HFFc6 (cell line): ENCODE measurements at regions not wholly inside any gene's neighbourhood (a gene's known extent, or its start where the extent isn't known, plus 50 kb on each side); places are given as distances from the start of the nearest gene placed in this dataset.

Experiments
- DNase-seq: peaks from one replicate; pipeline ENCODE4 v3.0.0-alpha.2; 2018
- H3K27ac Mint-ChIP-seq: 2 replicates; pipeline ENCODE4 v1.8.0; 2020; ENCODE audit warnings: mild to moderate bottlenecking, mixed read lengths
- H3K27me3 Mint-ChIP-seq: 2 replicates; pipeline ENCODE4 v1.8.0; 2021; ENCODE audit warnings: mild to moderate bottlenecking, moderate library complexity, mixed read lengths; ENCODE audit not compliant: insufficient read depth
- H3K36me3 Mint-ChIP-seq: 2 replicates; pipeline ENCODE4 v1.8.0; 2021; ENCODE audit warnings: low read depth, mixed read lengths
- H3K4me1 Mint-ChIP-seq: 2 replicates; pipeline ENCODE4 v1.8.0; 2020; ENCODE audit warnings: low read depth, mixed read lengths
- H3K4me3 Mint-ChIP-seq: 2 replicates; pipeline ENCODE4 v1.8.0; 2020; ENCODE audit warnings: mild to moderate bottlenecking, moderate library complexity, mixed read lengths
- H3K9me3 Mint-ChIP-seq: 2 replicates; pipeline ENCODE4 v1.8.0; 2020; ENCODE audit warnings: mild to moderate bottlenecking, mixed read lengths
- TF ChIP-seq, protein P1 (sequence below): fragments of 200-600 bp; sonication (generic); IDR thresholded peaks from 2 replicates; pipeline ENCODE4 v1.5.0; 2021; ENCODE audit warnings: antibody characterized with exemption, mild to moderate bottlenecking

- no peaks in the 10 kb centered on the region for H3K36me3 Mint-ChIP-seq
- H3K9me3 Mint-ChIP-seq = peaks cover 22% of the 10 kb centered on the region
- no peaks in the 10 kb centered on the region for H3K4me1 Mint-ChIP-seq
- DNase-seq = no peak
- TF ChIP-seq, protein P1, sequence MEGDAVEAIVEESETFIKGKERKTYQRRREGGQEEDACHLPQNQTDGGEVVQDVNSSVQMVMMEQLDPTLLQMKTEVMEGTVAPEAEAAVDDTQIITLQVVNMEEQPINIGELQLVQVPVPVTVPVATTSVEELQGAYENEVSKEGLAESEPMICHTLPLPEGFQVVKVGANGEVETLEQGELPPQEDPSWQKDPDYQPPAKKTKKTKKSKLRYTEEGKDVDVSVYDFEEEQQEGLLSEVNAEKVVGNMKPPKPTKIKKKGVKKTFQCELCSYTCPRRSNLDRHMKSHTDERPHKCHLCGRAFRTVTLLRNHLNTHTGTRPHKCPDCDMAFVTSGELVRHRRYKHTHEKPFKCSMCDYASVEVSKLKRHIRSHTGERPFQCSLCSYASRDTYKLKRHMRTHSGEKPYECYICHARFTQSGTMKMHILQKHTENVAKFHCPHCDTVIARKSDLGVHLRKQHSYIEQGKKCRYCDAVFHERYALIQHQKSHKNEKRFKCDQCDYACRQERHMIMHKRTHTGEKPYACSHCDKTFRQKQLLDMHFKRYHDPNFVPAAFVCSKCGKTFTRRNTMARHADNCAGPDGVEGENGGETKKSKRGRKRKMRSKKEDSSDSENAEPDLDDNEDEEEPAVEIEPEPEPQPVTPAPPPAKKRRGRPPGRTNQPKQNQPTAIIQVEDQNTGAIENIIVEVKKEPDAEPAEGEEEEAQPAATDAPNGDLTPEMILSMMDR = no peak
- no peak overlapping the region for H3K4me3 Mint-ChIP-seq
- 0 out of 2 replicates have a peak, but pooled peaks cover 2% of the 10 kb centered on the region for H3K27me3 Mint-ChIP-seq
- H3K27ac Mint-ChIP-seq = no peak overlapping the region
Measured at GRCh38 chr7:68789597-68789996, 808.7 kb upstream of the AUTS2 start.

DNA sequence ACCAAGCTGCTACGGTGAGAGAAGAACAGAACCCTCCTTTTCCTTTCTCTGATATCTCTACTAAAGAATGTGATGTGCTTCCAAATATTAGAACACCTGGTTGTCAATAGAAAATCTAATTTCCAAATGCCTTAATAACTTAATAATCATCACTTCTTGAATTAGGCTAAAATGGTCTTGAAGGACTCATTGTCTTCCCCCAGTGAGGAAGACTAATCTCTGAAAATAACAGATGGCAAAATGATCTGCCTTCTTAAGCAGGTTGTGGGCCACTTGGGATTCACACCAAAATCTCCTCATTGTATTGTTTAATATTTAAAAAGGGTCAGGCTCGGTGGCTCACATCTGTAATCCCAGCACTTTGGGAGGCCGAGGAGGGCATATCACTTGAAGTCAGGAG lies 805.9 kb upstream of the AUTS2 start:
- 0 out of 2 replicates have a peak, but pooled peaks cover 2% of the 10 kb centered on the region for H3K27me3 Mint-ChIP-seq
- TF ChIP-seq, protein P1 = no peak
- no peaks in the 10 kb centered on the region for H3K4me1 Mint-ChIP-seq
- H3K27ac Mint-ChIP-seq = no peak overlapping the region
- H3K36me3 Mint-ChIP-seq = no peaks in the 10 kb centered on the region
- H3K4me3 Mint-ChIP-seq = no peak overlapping the region
- no peak for DNase-seq
- H3K9me3 Mint-ChIP-seq = peaks cover 26% of the 10 kb centered on the region

GRCh38 chr7:68793513-68793912 lies 804.8 kb upstream of the AUTS2 start:
- Mint-ChIP-seq H3K4me1 (no peaks in the 10 kb centered on the region), H3K9me3 (peaks cover 22% of the 10 kb centered on the region), H3K36me3 (no peaks in the 10 kb centered on the region), H3K27ac (no peak overlapping the region), H3K27me3 (no peaks in the 10 kb centered on the region), H3K4me3 (no peak overlapping the region)
- TF ChIP-seq, protein P1 = no peak
- no peak for DNase-seq

DNA sequence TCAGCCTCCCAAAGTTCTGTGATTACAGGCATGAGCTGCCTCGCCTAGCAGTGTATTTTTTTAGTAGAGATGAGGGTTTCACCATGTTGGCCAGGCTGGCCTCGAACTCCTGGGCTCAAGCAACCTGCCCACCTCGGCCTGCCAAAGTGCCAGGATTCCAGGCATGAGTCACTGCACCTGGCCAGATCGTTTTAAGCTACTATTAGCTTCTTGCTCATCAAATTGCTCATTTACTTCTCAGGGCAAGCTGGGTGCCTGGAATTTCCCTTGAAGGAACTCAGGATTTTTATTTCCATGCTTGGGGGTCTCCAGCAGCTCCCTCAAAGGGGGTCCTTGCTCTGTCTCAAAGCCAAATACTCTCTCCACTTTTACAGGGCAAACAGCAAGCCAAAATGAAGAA lies 798.0 kb upstream of the AUTS2 start:
- Mint-ChIP-seq H3K9me3 (peaks cover 18% of the 10 kb centered on the region), H3K4me1 (no peaks in the 10 kb centered on the region), H3K36me3 (no peaks in the 10 kb centered on the region), H3K4me3 (no peak overlapping the region), H3K27ac (no peak overlapping the region), H3K27me3 (no peaks in the 10 kb centered on the region)
- no peak for DNase-seq
- TF ChIP-seq, protein P1 = no peak

DNA sequence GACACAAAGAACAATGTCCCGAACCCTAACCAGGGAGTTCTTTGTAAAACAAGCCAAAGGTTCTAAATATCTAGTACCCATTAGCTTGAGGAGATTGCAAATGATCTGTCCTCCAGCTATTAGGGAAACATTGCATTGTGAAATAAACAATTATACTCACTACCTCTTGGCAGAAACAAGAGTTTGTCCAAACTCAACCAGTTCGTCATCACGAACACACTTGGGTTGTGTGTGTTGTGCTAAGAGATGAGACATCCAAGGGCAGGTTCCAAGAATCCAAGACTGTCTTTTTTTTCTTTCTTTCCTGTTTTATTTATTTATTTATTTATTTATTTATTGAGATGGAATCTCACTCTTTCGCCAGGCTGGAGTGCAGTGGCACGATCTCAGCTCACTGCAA lies 793.1 kb upstream of the AUTS2 start:
- Mint-ChIP-seq H3K4me3 (no peak overlapping the region), H3K27me3 (peaks cover 1% of the 10 kb centered on the region; the same call in 1 of the 2 replicates), H3K36me3 (no peaks in the 10 kb centered on the region; the same call in 1 of the 2 replicates), H3K9me3 (peaks cover 35% of the 10 kb centered on the region), H3K4me1 (no peaks in the 10 kb centered on the region), H3K27ac (no peak overlapping the region)
- no peak for DNase-seq
- TF ChIP-seq, protein P1 = no peak

DNA sequence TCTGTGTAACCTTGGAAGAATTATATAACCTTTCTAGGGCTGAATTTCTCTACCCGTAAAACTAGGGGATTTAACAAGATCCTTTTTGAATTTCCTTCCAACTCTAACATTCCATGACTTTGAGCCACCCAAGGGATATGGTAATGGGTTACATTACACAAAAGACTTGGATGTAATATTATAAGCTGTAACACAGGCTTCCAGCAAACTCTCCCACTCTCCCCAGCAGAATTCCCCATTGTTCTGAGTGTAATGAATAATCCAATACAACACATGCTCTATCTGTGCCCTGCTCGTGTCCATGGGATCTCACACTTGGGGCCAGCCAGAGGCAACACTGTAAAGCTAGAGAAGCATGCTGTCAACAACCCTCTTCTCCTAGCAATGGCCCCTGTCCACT lies 790.6 kb upstream of the AUTS2 start:
- Mint-ChIP-seq H3K9me3 (peaks cover 25% of the 10 kb centered on the region), H3K4me1 (no peaks in the 10 kb centered on the region)
- DNase-seq = no peak

More for the DNA sequence above, 790.6 kb upstream of the AUTS2 start:
- TF ChIP-seq, protein P1 = no peak
- Mint-ChIP-seq H3K4me3 (no peak overlapping the region), H3K36me3 (no peaks in the 10 kb centered on the region; the same call in 1 of the 2 replicates), H3K27ac (no peak overlapping the region), H3K27me3 (peaks cover 6% of the 10 kb centered on the region)
